H9 (cell line): ENCODE measurements at regions not wholly inside any gene's neighbourhood (a gene's known extent, or its start where the extent isn't known, plus 50 kb on each side); places are given as distances from the start of the nearest gene placed in this dataset.

Source experiments
- DNase-seq: peaks from one replicate; pipeline ENCODE4 v3.0.0-alpha.2; 2017
- H2AFZ ChIP-seq: one replicate; pipeline ENCODE4 v1.6.1; 2013; ENCODE audit warnings: mild to moderate bottlenecking, low read length, control low read depth, moderate library complexity
- H2AK5ac ChIP-seq: 2 replicates; pipeline ENCODE4 v1.6.1; 2013; ENCODE audit warnings: low read length, control low read depth, mixed read lengths; ENCODE audit not compliant: insufficient read length
- H2BK120ac ChIP-seq: one replicate; pipeline ENCODE4 v1.6.1; 2013; ENCODE audit warnings: low read depth, mild to moderate bottlenecking, low read length, control low read depth, inconsistent platforms; ENCODE audit not compliant: poor library complexity, severe bottlenecking
- H2BK12ac ChIP-seq: 2 replicates; pipeline ENCODE4 v1.6.1; 2013; ENCODE audit warnings: low read length, control low read depth, mixed read lengths, low read depth; ENCODE audit not compliant: insufficient read length
- H2BK15ac ChIP-seq: 2 replicates; pipeline ENCODE4 v1.6.1; 2013; ENCODE audit warnings: low read depth, low read length, control low read depth
- H2BK20ac ChIP-seq: one replicate; pipeline ENCODE4 v1.6.1; 2013; ENCODE audit warnings: low read depth, mild to moderate bottlenecking, low read length, control low read depth, inconsistent platforms; ENCODE audit not compliant: poor library complexity, severe bottlenecking
- H2BK5ac ChIP-seq: 2 replicates; pipeline ENCODE4 v1.6.1; 2013; ENCODE audit warnings: low read length, control low read depth, mixed read lengths; ENCODE audit not compliant: insufficient read length
- H3K14ac ChIP-seq: 2 replicates; pipeline ENCODE4 v1.6.1; 2013; ENCODE audit warnings: low read length, control low read depth; ENCODE audit not compliant: insufficient read depth
- H3K18ac ChIP-seq: 2 replicates; pipeline ENCODE4 v1.6.1; 2013; ENCODE audit warnings: low read depth, mild to moderate bottlenecking, mixed read lengths, low read length, control low read depth; ENCODE audit not compliant: insufficient read length
- H3K23ac ChIP-seq: 2 replicates; pipeline ENCODE4 v1.6.1; 2013; ENCODE audit warnings: low read length, control low read depth, mixed read lengths, low read depth; ENCODE audit not compliant: insufficient read length
- H3K23me2 ChIP-seq: 2 replicates; pipeline ENCODE4 v1.6.1; 2013; ENCODE audit warnings: low read depth, mild to moderate bottlenecking, mixed read lengths, low read length, control low read depth; ENCODE audit not compliant: insufficient read length, poor library complexity, severe bottlenecking
- H3K27ac ChIP-seq: 2 replicates; pipeline ENCODE4 v1.5.1; 2013; ENCODE audit warnings: low read length, control low read depth, mixed read lengths, low read depth; ENCODE audit not compliant: insufficient read length
- H3K27me3 ChIP-seq: 2 replicates; pipeline ENCODE4 v1.6.1; 2013; ENCODE audit warnings: low read length, control low read depth, inconsistent platforms; ENCODE audit not compliant: insufficient read depth
- H3K4ac ChIP-seq: 2 replicates; pipeline ENCODE4 v1.6.1; 2013; ENCODE audit warnings: low read depth, mild to moderate bottlenecking, control low read depth, inconsistent platforms, low read length, moderate library complexity
- H3K4me1 ChIP-seq: 2 replicates; pipeline ENCODE4 v1.6.1; 2013; ENCODE audit warnings: low read length, control low read depth, inconsistent platforms; ENCODE audit not compliant: insufficient read depth
- H3K4me2 ChIP-seq: 2 replicates; pipeline ENCODE4 v1.6.1; 2013; ENCODE audit warnings: low read length, control low read depth, mixed read lengths; ENCODE audit not compliant: insufficient read length, insufficient read depth
- H3K56ac ChIP-seq: 2 replicates; pipeline ENCODE4 v1.6.1; 2013; ENCODE audit warnings: low read depth, mild to moderate bottlenecking, mixed read lengths, low read length, control low read depth; ENCODE audit not compliant: insufficient read length
- H3K79me1 ChIP-seq: 2 replicates; pipeline ENCODE4 v1.6.1; 2013; ENCODE audit warnings: low read depth, mild to moderate bottlenecking, moderate library complexity, low read length, control low read depth, inconsistent platforms; ENCODE audit not compliant: insufficient read depth, poor library complexity, severe bottlenecking
- H3K79me2 ChIP-seq: 2 replicates; pipeline ENCODE4 v1.6.1; 2013; ENCODE audit warnings: low read length, control low read depth, inconsistent platforms; ENCODE audit not compliant: insufficient read depth
- H3K9ac ChIP-seq: 2 replicates; pipeline ENCODE4 v1.6.1; 2013; ENCODE audit warnings: low read length, control low read depth, mixed read lengths; ENCODE audit not compliant: insufficient read length; ENCODE audit errors: extremely low read depth
- H3K9me3 ChIP-seq: one replicate; pipeline ENCODE4 v1.6.1; 2013; ENCODE audit warnings: low read depth, low read length, inconsistent platforms; ENCODE audit not compliant: control insufficient read depth
- H3T11ph ChIP-seq: one replicate; pipeline ENCODE4 v1.6.1; 2013; ENCODE audit warnings: mild to moderate bottlenecking, low read length, control low read depth, inconsistent platforms
- H4K20me1 ChIP-seq: one replicate; pipeline ENCODE4 v1.6.1; 2013; ENCODE audit not compliant: control insufficient read depth, insufficient read length, insufficient read depth
- H4K5ac ChIP-seq: 2 replicates; pipeline ENCODE4 v1.6.1; 2013; ENCODE audit warnings: low read depth, mild to moderate bottlenecking, mixed read lengths, low read length, control low read depth; ENCODE audit not compliant: insufficient read length
- H4K8ac ChIP-seq: replicated peaks from 2 replicates; pipeline ENCODE4 v1.6.1; 2013; ENCODE audit warnings: low read length, control low read depth, mixed read lengths, low read depth; ENCODE audit not compliant: insufficient read length
- H4K91ac ChIP-seq: 2 replicates; pipeline ENCODE4 v1.6.1; 2013; ENCODE audit warnings: low read depth, mild to moderate bottlenecking, moderate library complexity, mixed read lengths, low read length, control low read depth; ENCODE audit not compliant: insufficient read length
- H3K27ac Mint-ChIP-seq, 3 experiments: 2 replicates in 2 of 3; 3 replicates in 1 of 3; pipeline ENCODE4 v1.8.0; 2020 to 2021; ENCODE audit warnings: mixed read lengths in 3 of 3, mild to moderate bottlenecking in 1 of 3, moderate library complexity in 1 of 3
- H3K27me3 Mint-ChIP-seq: 2 replicates; pipeline ENCODE4 v1.8.0; 2021; ENCODE audit warnings: low read depth, mild to moderate bottlenecking, moderate library complexity, mixed read lengths
- H3K36me3 Mint-ChIP-seq, 3 experiments: 2 replicates in 2 of 3; 3 replicates in 1 of 3; pipeline ENCODE4 v1.8.0; 2020 to 2021; ENCODE audit warnings: low read depth in 3 of 3, mixed read lengths in 3 of 3; ENCODE audit not compliant: insufficient read depth in 1 of 3
- H3K4me1 Mint-ChIP-seq, 2 experiments: 2 replicates each; pipeline ENCODE4 v1.8.0; 2020; ENCODE audit warnings: mixed read lengths in 2 of 2
- H3K4me3 Mint-ChIP-seq, 2 experiments: 2 replicates in 1 of 2; 3 replicates in 1 of 2; pipeline ENCODE4 v1.8.0; 2020 to 2021; ENCODE audit warnings: mild to moderate bottlenecking in 2 of 2, mixed read lengths in 2 of 2, moderate library complexity in 1 of 2
- H3K9me3 Mint-ChIP-seq, 2 experiments: 2 replicates in 1 of 2; 3 replicates in 1 of 2; pipeline ENCODE4 v1.8.0; 2020; ENCODE audit warnings: mild to moderate bottlenecking in 2 of 2, mixed read lengths in 2 of 2, moderate library complexity in 1 of 2
- WGBS: extraction: QIAGEN DNeasy Blood & Tissue Kit; methylation state at CpG from one replicate; pipeline ENCODE4 v1.1.7; 2013; ENCODE audit warnings: missing lambda C conversion rate, low lambda C conversion rate, mixed read lengths; ENCODE audit not compliant: insufficient read length; ENCODE audit errors: extremely low coverage; 5-methylcytosine and 5-hydroxymethylcytosine counted together
- TF ChIP-seq, protein P1 (sequence below): fragments of 200-600 bp; sonication (generic); conservative IDR thresholded peaks from 3 replicates; pipeline ENCODE4 v1.8.0; 2021; ENCODE audit warnings: antibody characterized with exemption, mild to moderate bottlenecking

DNA sequence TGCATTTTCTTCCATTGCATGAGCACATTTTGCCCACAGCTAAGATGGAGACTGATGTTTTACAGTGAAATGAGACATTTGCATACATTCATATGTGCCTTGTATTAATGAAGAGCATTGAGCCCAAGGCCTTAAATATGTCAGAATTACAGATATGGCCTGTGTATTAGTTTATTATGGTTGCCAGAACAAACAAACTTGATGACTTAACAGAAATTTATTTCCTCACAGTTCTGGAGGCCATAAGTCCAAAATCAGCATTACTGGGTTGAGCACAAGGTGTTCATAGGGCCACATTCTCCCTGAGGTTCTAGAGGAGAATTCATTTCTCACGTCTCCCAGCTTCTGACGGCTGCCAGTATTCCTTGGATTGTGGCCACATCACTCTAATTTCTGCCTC, 302.6 kb upstream of the TGFBR2 start:
- Histone ChIP-seq H3K27me3 (no peaks in the 10 kb centered on the region), H3K56ac (no peak overlapping the region), H3K23me2 (no peaks in the 10 kb centered on the region), H3K4me2 (no peak overlapping the region), H3K9me3 (no peaks in the 10 kb centered on the region), H4K20me1 (no peaks in the 10 kb centered on the region), H3K18ac (no peak overlapping the region), H4K91ac (no peak overlapping the region), H2BK12ac (no peak overlapping the region), H3K9ac (no peak overlapping the region), H2BK5ac (no peak overlapping the region), H3K79me1 (no peaks in the 10 kb centered on the region), H3T11ph (no peak overlapping the region), H2BK120ac (no peak overlapping the region), H2BK15ac (no peak overlapping the region), H3K4me1 (no peaks in the 10 kb centered on the region), H3K14ac (no peak overlapping the region), H2AFZ (no peak overlapping the region), H2BK20ac (no peak overlapping the region), H3K23ac (no peak overlapping the region), H4K8ac (no peak overlapping the region), H3K27ac (no peak overlapping the region), H4K5ac (no peak overlapping the region), H2AK5ac (no peak overlapping the region), H3K79me2 (no peaks in the 10 kb centered on the region), H3K4ac (no peak overlapping the region)
- peaks cover 4 to 6% of the 10 kb centered on the region in 2 experiments; a peak in 3 of 4 replicates for H3K4me1 Mint-ChIP-seq
- H3K27me3 Mint-ChIP-seq = no peaks in the 10 kb centered on the region
- H3K36me3 Mint-ChIP-seq = peaks cover 3 to 5% (median 4%) of the 10 kb centered on the region in 3 experiments; a peak in 6 of 7 replicates
- TF ChIP-seq, protein P1, sequence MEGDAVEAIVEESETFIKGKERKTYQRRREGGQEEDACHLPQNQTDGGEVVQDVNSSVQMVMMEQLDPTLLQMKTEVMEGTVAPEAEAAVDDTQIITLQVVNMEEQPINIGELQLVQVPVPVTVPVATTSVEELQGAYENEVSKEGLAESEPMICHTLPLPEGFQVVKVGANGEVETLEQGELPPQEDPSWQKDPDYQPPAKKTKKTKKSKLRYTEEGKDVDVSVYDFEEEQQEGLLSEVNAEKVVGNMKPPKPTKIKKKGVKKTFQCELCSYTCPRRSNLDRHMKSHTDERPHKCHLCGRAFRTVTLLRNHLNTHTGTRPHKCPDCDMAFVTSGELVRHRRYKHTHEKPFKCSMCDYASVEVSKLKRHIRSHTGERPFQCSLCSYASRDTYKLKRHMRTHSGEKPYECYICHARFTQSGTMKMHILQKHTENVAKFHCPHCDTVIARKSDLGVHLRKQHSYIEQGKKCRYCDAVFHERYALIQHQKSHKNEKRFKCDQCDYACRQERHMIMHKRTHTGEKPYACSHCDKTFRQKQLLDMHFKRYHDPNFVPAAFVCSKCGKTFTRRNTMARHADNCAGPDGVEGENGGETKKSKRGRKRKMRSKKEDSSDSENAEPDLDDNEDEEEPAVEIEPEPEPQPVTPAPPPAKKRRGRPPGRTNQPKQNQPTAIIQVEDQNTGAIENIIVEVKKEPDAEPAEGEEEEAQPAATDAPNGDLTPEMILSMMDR = no peak
- WGBS = no CpG with 5 or more reads among the region's 2 CpGs
- no peak for DNase-seq
- no peak overlapping the region for H3K4me3 Mint-ChIP-seq
- no peak overlapping the region for H3K27ac Mint-ChIP-seq
- peaks cover 4 to 6% of the 10 kb centered on the region in 2 experiments for H3K9me3 Mint-ChIP-seq
